PC-9 (cell line): ENCODE measurements at regions not wholly inside any gene's neighbourhood (a gene's known extent, or its start where the extent isn't known, plus 50 kb on each side); places are given as distances from the start of the nearest gene placed in this dataset.

Experiments used
- BruUV-seq: library from RNA; stranded (reverse); fragments of 400-500 nt; replicated peaks from 2 replicates; lab custom pipeline; 2021; lab: Mats Ljungman, UMichigan
- CTCF ChIA-PET: fragments of 300-600 bp; sonication (Branson Sonifier 250); formaldehyde crosslinking; loops from one replicate; lab custom pipeline; 2022; ENCODE audit warnings: antibody characterized with exemption; lab: Charles Lee
- POLR2A ChIA-PET: fragments of 300-600 bp; sonication (Branson Sonifier 250); formaldehyde crosslinking; loops from one replicate; lab custom pipeline; 2022; ENCODE audit warnings: antibody characterized with exemption; ENCODE audit not compliant: unreplicated experiment; lab: Charles Lee
- DNase-seq, 2 experiments: peaks; one replicate each; pipeline versions ENCODE4 v3.0.0 to v3.0.0-alpha.2; 2015 to 2022; ENCODE audit warnings: mixed read lengths in 1 of 2
- H2AFZ ChIP-seq: fragments of 200-600 bp; sonication (generic); 2 replicates; pipeline ENCODE4 v1.8.1; 2017; ENCODE audit warnings: antibody characterized with exemption
- H3F3A ChIP-seq: fragments of 200-600 bp; sonication (generic); 2 replicates; pipeline ENCODE4 v1.8.1; 2017; ENCODE audit warnings: antibody characterized with exemption, mild to moderate bottlenecking, low read depth; ENCODE audit not compliant: insufficient read depth
- H3K27ac ChIP-seq: fragments of 200-600 bp; sonication (generic); 2 replicates; pipeline ENCODE4 v1.6.1; 2016; ENCODE audit warnings: mixed run types
- H3K27me3 ChIP-seq: fragments of 200-600 bp; sonication (generic); 2 replicates; pipeline ENCODE4 v1.6.1; 2016; ENCODE audit warnings: low read depth, mixed run types; ENCODE audit not compliant: insufficient read depth
- H3K36me3 ChIP-seq: fragments of 200-600 bp; sonication (generic); 2 replicates; pipeline ENCODE4 v1.6.1; 2016; ENCODE audit warnings: low read depth, mixed run types
- H3K4me1 ChIP-seq: fragments of 200-600 bp; sonication (generic); replicated peaks from 2 replicates; pipeline ENCODE4 v1.6.1; 2016; ENCODE audit warnings: mixed run types; ENCODE audit not compliant: insufficient read depth
- H3K4me2 ChIP-seq: fragments of 200-600 bp; sonication (generic); 2 replicates; pipeline ENCODE4 v1.6.1; 2017; ENCODE audit warnings: mixed run types
- H3K4me3 ChIP-seq: fragments of 200-600 bp; sonication (generic); 2 replicates; pipeline ENCODE4 v1.6.1; 2016; ENCODE audit warnings: mixed run types
- H3K79me2 ChIP-seq: fragments of 200-600 bp; sonication (generic); 2 replicates; pipeline ENCODE4 v1.6.1; 2017; ENCODE audit warnings: low read depth, mixed run types
- H3K9me2 ChIP-seq: fragments of 200-600 bp; sonication (generic); 2 replicates; pipeline ENCODE4 v1.8.1; 2017; ENCODE audit warnings: mild to moderate bottlenecking; ENCODE audit not compliant: insufficient read depth
- H3K9me3 ChIP-seq: fragments of 200-600 bp; sonication (generic); 2 replicates; pipeline ENCODE4 v1.8.1; 2016; ENCODE audit warnings: low read depth; ENCODE audit not compliant: insufficient read depth
- H4K20me1 ChIP-seq: fragments of 200-600 bp; sonication (generic); 2 replicates; pipeline ENCODE4 v1.8.1; 2017; ENCODE audit not compliant: insufficient read depth
- EZH2 ChIP-seq: fragments of 200-600 bp; sonication (generic); IDR thresholded peaks from 2 replicates; pipeline ENCODE4 v1.8.0; 2017; ENCODE audit warnings: antibody characterized with exemption, low read depth
- intact Hi-C: fragments of 100-400 bp; cut with micrococcal nuclease; formaldehyde crosslinking; loops from one replicate; pipeline ENCODE4 v1.10.0; 2022; ENCODE audit not compliant: unreplicated experiment
- TF ChIP-seq, protein P1 (sequence below): fragments of 200-600 bp; sonication (generic); conservative IDR thresholded peaks from 2 replicates; pipeline ENCODE4 v1.6.1; 2017; ENCODE audit warnings: mixed run types, antibody characterized with exemption, mild to moderate bottlenecking, moderate library complexity

DNA sequence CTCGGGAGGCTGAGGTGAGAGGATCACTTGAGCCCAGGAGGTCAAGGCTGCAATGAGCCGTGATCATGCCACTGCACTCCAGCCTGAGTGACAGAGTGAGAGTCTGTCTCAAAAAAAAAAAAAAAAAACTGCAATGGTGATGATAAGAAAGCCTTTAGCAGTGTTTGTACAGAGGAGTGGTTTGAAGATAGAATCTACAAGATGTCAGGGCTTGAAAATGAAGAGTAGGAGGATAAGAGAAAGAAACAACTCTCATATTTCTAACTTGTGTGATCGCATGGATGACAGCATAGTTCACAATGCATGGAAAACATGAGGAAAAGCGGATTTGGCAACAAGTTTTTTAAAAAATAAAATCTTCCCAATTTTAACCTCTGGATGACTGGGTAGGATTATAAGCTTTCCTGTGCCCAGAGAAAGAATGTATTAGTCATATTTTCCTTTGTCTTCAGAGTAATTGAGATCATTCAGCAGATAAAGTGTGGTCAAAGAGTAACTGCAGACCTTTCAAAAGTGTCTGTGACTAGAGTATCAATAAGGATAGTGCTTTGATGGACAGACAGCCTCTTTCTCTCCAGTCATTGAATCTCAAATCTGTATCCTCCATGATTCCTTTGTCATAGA, 328.1 kb downstream of the CASP12 start:
- no peak for TF ChIP-seq EZH2
- TF ChIP-seq, protein P1, sequence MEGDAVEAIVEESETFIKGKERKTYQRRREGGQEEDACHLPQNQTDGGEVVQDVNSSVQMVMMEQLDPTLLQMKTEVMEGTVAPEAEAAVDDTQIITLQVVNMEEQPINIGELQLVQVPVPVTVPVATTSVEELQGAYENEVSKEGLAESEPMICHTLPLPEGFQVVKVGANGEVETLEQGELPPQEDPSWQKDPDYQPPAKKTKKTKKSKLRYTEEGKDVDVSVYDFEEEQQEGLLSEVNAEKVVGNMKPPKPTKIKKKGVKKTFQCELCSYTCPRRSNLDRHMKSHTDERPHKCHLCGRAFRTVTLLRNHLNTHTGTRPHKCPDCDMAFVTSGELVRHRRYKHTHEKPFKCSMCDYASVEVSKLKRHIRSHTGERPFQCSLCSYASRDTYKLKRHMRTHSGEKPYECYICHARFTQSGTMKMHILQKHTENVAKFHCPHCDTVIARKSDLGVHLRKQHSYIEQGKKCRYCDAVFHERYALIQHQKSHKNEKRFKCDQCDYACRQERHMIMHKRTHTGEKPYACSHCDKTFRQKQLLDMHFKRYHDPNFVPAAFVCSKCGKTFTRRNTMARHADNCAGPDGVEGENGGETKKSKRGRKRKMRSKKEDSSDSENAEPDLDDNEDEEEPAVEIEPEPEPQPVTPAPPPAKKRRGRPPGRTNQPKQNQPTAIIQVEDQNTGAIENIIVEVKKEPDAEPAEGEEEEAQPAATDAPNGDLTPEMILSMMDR: no peak
- H2AFZ ChIP-seq: no peak overlapping the region
- no peaks in the 10 kb centered on the region for H3K27me3 ChIP-seq
- CTCF ChIA-PET: interaction anchor here (0.7 kb wide), 1 partner anchor 167 kb away, joined by 6 read pairs; no protein-coding TSS in a partner anchor
- H3K27ac ChIP-seq: no peak overlapping the region
- H3K4me2 ChIP-seq: no peak overlapping the region
- no peaks in the 10 kb centered on the region for H4K20me1 ChIP-seq
- no TSS peak for BruUV-seq
- H3K4me1 ChIP-seq: peaks cover 17% of the 10 kb centered on the region
- no peaks in the 10 kb centered on the region for H3K9me2 ChIP-seq
- H3K9me3 ChIP-seq: peaks cover 30% of the 10 kb centered on the region
- intact Hi-C loops: loop anchor here (1.0 kb wide), 1 partner anchor 118 kb away; no protein-coding TSS in a partner anchor
- H3F3A ChIP-seq: 0 out of 2 replicates have a peak, but pooled peaks cover 8% of the 10 kb centered on the region
- POLR2A ChIA-PET: no interaction called here
- H3K4me3 ChIP-seq: no peak overlapping the region
- H3K36me3 ChIP-seq: no peaks in the 10 kb centered on the region
- H3K79me2 ChIP-seq: no peaks in the 10 kb centered on the region
- DNase-seq: peak; percentile 10 to 68

DNA sequence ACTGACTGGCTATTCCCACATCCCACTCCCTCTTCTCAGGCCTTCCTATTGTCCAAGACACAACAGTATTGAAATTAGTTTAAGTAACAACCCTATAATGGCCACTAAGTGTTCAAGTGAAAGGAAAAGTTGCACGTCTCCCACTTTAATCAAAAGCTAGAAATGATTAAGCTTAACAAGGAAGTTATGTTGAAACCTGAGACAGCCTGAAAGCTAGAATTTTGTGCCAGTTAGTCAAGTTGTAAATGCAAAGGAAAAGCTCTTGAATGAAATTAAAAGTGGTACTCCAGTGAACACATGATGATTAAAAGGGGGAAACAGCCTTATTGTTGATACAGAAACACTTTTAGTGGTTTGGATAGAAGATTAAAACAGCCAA, 332.7 kb downstream of the CASP12 start:
- Histone ChIP-seq H3K4me2 (no peak overlapping the region), H3K4me1 (peaks cover 7% of the 10 kb centered on the region; the same call in 1 of the 2 replicates), H3K4me3 (no peak overlapping the region), H3K9me2 (no peaks in the 10 kb centered on the region), H3K79me2 (no peaks in the 10 kb centered on the region), H3K36me3 (no peaks in the 10 kb centered on the region), H3K27me3 (no peaks in the 10 kb centered on the region), H2AFZ (no peak overlapping the region), H3K27ac (no peak overlapping the region), H4K20me1 (no peaks in the 10 kb centered on the region), H3K9me3 (peaks cover 18% of the 10 kb centered on the region; the same call in 1 of the 2 replicates), H3F3A (0 out of 2 replicates have a peak, but pooled peaks cover 7% of the 10 kb centered on the region)
- BruUV-seq: no TSS peak
- no peak for TF ChIP-seq EZH2
- DNase-seq: no peak
- POLR2A ChIA-PET: interaction anchor here (0.6 kb wide), 1 partner anchor 123 kb away, joined by 4 read pairs; no protein-coding TSS in a partner anchor
- intact Hi-C loops: no loop called here
- CTCF ChIA-PET: no interaction called here

DNA sequence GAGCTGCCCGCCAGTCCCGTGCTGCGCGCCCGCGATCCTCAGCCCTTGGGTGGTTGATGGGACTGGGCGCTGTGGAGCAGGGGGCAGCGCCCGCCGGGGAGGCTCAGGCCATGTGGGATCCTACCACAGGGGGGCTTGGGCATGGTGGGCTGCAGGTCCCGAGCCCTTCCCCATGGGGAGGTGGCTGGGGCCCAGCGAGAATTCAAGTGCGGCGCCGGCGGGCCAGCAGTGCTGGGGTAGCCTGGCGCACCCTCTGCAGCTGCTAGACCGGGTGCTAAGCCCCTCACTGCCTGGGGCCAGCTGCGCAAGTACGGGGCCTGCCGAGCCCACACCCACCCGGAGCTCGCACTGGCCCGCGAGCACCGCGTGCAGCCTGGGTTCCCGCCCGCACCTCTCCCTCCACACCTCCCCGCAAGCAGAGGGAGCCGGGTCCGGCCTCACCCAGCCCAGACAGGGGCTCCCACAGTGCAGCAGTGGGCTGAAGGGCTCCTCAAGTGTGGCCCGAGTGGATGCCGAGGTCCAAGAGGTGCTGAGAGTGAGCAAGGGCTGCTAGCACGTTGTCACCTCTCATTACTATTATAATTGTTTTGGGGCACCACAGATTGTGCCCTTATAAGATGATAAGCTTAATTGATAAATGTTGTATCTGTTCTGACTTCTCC, 333.2 kb downstream of the CASP12 start:
- Histone ChIP-seq H3K36me3 (no peaks in the 10 kb centered on the region), H3K9me2 (no peaks in the 10 kb centered on the region), H3K4me2 (no peak overlapping the region), H3K79me2 (no peaks in the 10 kb centered on the region), H3K9me3 (peaks cover 14% of the 10 kb centered on the region), H3F3A (0 out of 2 replicates have a peak, but pooled peaks cover 2% of the 10 kb centered on the region), H3K4me3 (no peak overlapping the region), H4K20me1 (no peaks in the 10 kb centered on the region), H2AFZ (no peak overlapping the region), H3K27ac (no peak overlapping the region), H3K27me3 (no peaks in the 10 kb centered on the region), H3K4me1 (peaks cover 1% of the 10 kb centered on the region; the same call in 1 of the 2 replicates)
- CTCF ChIA-PET: no interaction called here
- intact Hi-C loops: no loop called here
- BruUV-seq: no TSS peak
- no peak for DNase-seq
- POLR2A ChIA-PET: interaction anchor here (0.6 kb wide), 1 partner anchor 123 kb away, joined by 4 read pairs; no protein-coding TSS in a partner anchor
- no peak for TF ChIP-seq EZH2
- TF ChIP-seq, protein P1: no peak
